H9 (cell line): ENCODE measurements at regions not wholly inside any gene's neighbourhood (a gene's known extent, or its start where the extent isn't known, plus 50 kb on each side); places are given as distances from the start of the nearest gene placed in this dataset.

Experiments
- DNase-seq: peaks from one replicate; pipeline ENCODE4 v3.0.0-alpha.2; 2017
- H2AFZ ChIP-seq: one replicate; pipeline ENCODE4 v1.6.1; 2013; ENCODE audit warnings: mild to moderate bottlenecking, low read length, control low read depth, moderate library complexity
- H2AK5ac ChIP-seq: 2 replicates; pipeline ENCODE4 v1.6.1; 2013; ENCODE audit warnings: low read length, control low read depth, mixed read lengths; ENCODE audit not compliant: insufficient read length
- H2BK120ac ChIP-seq: one replicate; pipeline ENCODE4 v1.6.1; 2013; ENCODE audit warnings: low read depth, mild to moderate bottlenecking, low read length, control low read depth, inconsistent platforms; ENCODE audit not compliant: poor library complexity, severe bottlenecking
- H2BK12ac ChIP-seq: 2 replicates; pipeline ENCODE4 v1.6.1; 2013; ENCODE audit warnings: low read length, control low read depth, mixed read lengths, low read depth; ENCODE audit not compliant: insufficient read length
- H2BK15ac ChIP-seq: 2 replicates; pipeline ENCODE4 v1.6.1; 2013; ENCODE audit warnings: low read depth, low read length, control low read depth
- H2BK20ac ChIP-seq: one replicate; pipeline ENCODE4 v1.6.1; 2013; ENCODE audit warnings: low read depth, mild to moderate bottlenecking, low read length, control low read depth, inconsistent platforms; ENCODE audit not compliant: poor library complexity, severe bottlenecking
- H2BK5ac ChIP-seq: 2 replicates; pipeline ENCODE4 v1.6.1; 2013; ENCODE audit warnings: low read length, control low read depth, mixed read lengths; ENCODE audit not compliant: insufficient read length
- H3K14ac ChIP-seq: 2 replicates; pipeline ENCODE4 v1.6.1; 2013; ENCODE audit warnings: low read length, control low read depth; ENCODE audit not compliant: insufficient read depth
- H3K18ac ChIP-seq: 2 replicates; pipeline ENCODE4 v1.6.1; 2013; ENCODE audit warnings: low read depth, mild to moderate bottlenecking, mixed read lengths, low read length, control low read depth; ENCODE audit not compliant: insufficient read length
- H3K23ac ChIP-seq: 2 replicates; pipeline ENCODE4 v1.6.1; 2013; ENCODE audit warnings: low read length, control low read depth, mixed read lengths, low read depth; ENCODE audit not compliant: insufficient read length
- H3K23me2 ChIP-seq: 2 replicates; pipeline ENCODE4 v1.6.1; 2013; ENCODE audit warnings: low read depth, mild to moderate bottlenecking, mixed read lengths, low read length, control low read depth; ENCODE audit not compliant: insufficient read length, poor library complexity, severe bottlenecking
- H3K27ac ChIP-seq: 2 replicates; pipeline ENCODE4 v1.5.1; 2013; ENCODE audit warnings: low read length, control low read depth, mixed read lengths, low read depth; ENCODE audit not compliant: insufficient read length
- H3K27me3 ChIP-seq: 2 replicates; pipeline ENCODE4 v1.6.1; 2013; ENCODE audit warnings: low read length, control low read depth, inconsistent platforms; ENCODE audit not compliant: insufficient read depth
- H3K4ac ChIP-seq: 2 replicates; pipeline ENCODE4 v1.6.1; 2013; ENCODE audit warnings: low read depth, mild to moderate bottlenecking, control low read depth, inconsistent platforms, low read length, moderate library complexity
- H3K4me1 ChIP-seq: 2 replicates; pipeline ENCODE4 v1.6.1; 2013; ENCODE audit warnings: low read length, control low read depth, inconsistent platforms; ENCODE audit not compliant: insufficient read depth
- H3K4me2 ChIP-seq: 2 replicates; pipeline ENCODE4 v1.6.1; 2013; ENCODE audit warnings: low read length, control low read depth, mixed read lengths; ENCODE audit not compliant: insufficient read length, insufficient read depth
- H3K56ac ChIP-seq: 2 replicates; pipeline ENCODE4 v1.6.1; 2013; ENCODE audit warnings: low read depth, mild to moderate bottlenecking, mixed read lengths, low read length, control low read depth; ENCODE audit not compliant: insufficient read length
- H3K79me1 ChIP-seq: 2 replicates; pipeline ENCODE4 v1.6.1; 2013; ENCODE audit warnings: low read depth, mild to moderate bottlenecking, moderate library complexity, low read length, control low read depth, inconsistent platforms; ENCODE audit not compliant: insufficient read depth, poor library complexity, severe bottlenecking
- H3K79me2 ChIP-seq: 2 replicates; pipeline ENCODE4 v1.6.1; 2013; ENCODE audit warnings: low read length, control low read depth, inconsistent platforms; ENCODE audit not compliant: insufficient read depth
- H3K9ac ChIP-seq: 2 replicates; pipeline ENCODE4 v1.6.1; 2013; ENCODE audit warnings: low read length, control low read depth, mixed read lengths; ENCODE audit not compliant: insufficient read length; ENCODE audit errors: extremely low read depth
- H3K9me3 ChIP-seq: one replicate; pipeline ENCODE4 v1.6.1; 2013; ENCODE audit warnings: low read depth, low read length, inconsistent platforms; ENCODE audit not compliant: control insufficient read depth
- H3T11ph ChIP-seq: one replicate; pipeline ENCODE4 v1.6.1; 2013; ENCODE audit warnings: mild to moderate bottlenecking, low read length, control low read depth, inconsistent platforms
- H4K20me1 ChIP-seq: one replicate; pipeline ENCODE4 v1.6.1; 2013; ENCODE audit not compliant: control insufficient read depth, insufficient read length, insufficient read depth
- H4K5ac ChIP-seq: 2 replicates; pipeline ENCODE4 v1.6.1; 2013; ENCODE audit warnings: low read depth, mild to moderate bottlenecking, mixed read lengths, low read length, control low read depth; ENCODE audit not compliant: insufficient read length
- H4K8ac ChIP-seq: replicated peaks from 2 replicates; pipeline ENCODE4 v1.6.1; 2013; ENCODE audit warnings: low read length, control low read depth, mixed read lengths, low read depth; ENCODE audit not compliant: insufficient read length
- H4K91ac ChIP-seq: 2 replicates; pipeline ENCODE4 v1.6.1; 2013; ENCODE audit warnings: low read depth, mild to moderate bottlenecking, moderate library complexity, mixed read lengths, low read length, control low read depth; ENCODE audit not compliant: insufficient read length
- H3K27ac Mint-ChIP-seq, 3 experiments: 2 replicates in 2 of 3; 3 replicates in 1 of 3; pipeline ENCODE4 v1.8.0; 2020 to 2021; ENCODE audit warnings: mixed read lengths in 3 of 3, mild to moderate bottlenecking in 1 of 3, moderate library complexity in 1 of 3
- H3K27me3 Mint-ChIP-seq: 2 replicates; pipeline ENCODE4 v1.8.0; 2021; ENCODE audit warnings: low read depth, mild to moderate bottlenecking, moderate library complexity, mixed read lengths
- H3K36me3 Mint-ChIP-seq, 3 experiments: 2 replicates in 2 of 3; 3 replicates in 1 of 3; pipeline ENCODE4 v1.8.0; 2020 to 2021; ENCODE audit warnings: low read depth in 3 of 3, mixed read lengths in 3 of 3; ENCODE audit not compliant: insufficient read depth in 1 of 3
- H3K4me1 Mint-ChIP-seq, 2 experiments: 2 replicates each; pipeline ENCODE4 v1.8.0; 2020; ENCODE audit warnings: mixed read lengths in 2 of 2
- H3K4me3 Mint-ChIP-seq, 2 experiments: 2 replicates in 1 of 2; 3 replicates in 1 of 2; pipeline ENCODE4 v1.8.0; 2020 to 2021; ENCODE audit warnings: mild to moderate bottlenecking in 2 of 2, mixed read lengths in 2 of 2, moderate library complexity in 1 of 2
- H3K9me3 Mint-ChIP-seq, 2 experiments: 2 replicates in 1 of 2; 3 replicates in 1 of 2; pipeline ENCODE4 v1.8.0; 2020; ENCODE audit warnings: mild to moderate bottlenecking in 2 of 2, mixed read lengths in 2 of 2, moderate library complexity in 1 of 2
- CTCF ChIP-seq: fragments of 200-600 bp; sonication (generic); conservative IDR thresholded peaks from 3 replicates; pipeline ENCODE4 v1.8.0; 2021; ENCODE audit warnings: antibody characterized with exemption, mild to moderate bottlenecking
- WGBS: extraction: QIAGEN DNeasy Blood & Tissue Kit; methylation state at CpG from one replicate; pipeline ENCODE4 v1.1.7; 2013; ENCODE audit warnings: missing lambda C conversion rate, low lambda C conversion rate, mixed read lengths; ENCODE audit not compliant: insufficient read length; ENCODE audit errors: extremely low coverage; 5-methylcytosine and 5-hydroxymethylcytosine counted together

DNA sequence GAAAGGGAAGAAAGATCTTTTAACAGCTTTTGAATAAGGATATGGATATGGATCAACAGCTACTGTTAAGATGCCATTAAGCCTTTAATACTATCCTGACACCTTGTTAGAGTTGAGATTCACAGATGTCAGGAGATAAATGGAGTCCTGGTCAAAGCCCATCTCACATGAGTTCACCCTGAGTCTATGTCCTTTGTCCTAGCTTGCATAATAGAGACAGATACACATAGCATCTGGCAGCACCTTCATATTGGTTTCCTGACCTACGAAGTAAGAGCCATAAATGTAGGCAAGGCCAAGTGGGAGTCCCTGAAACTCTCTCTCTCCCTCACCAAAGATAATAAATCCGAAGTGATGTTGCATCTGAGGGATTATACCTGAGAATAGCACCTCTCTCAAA is 79.1 kb upstream of the F13A1 start:
- Histone ChIP-seq H4K5ac (no peak overlapping the region), H2BK5ac (no peak overlapping the region), H4K8ac (no peak overlapping the region), H3K4me1 (no peaks in the 10 kb centered on the region), H3K56ac (no peak overlapping the region), H3K27me3 (no peaks in the 10 kb centered on the region), H2AK5ac (no peak overlapping the region), H3T11ph (no peak overlapping the region), H3K9ac (no peak overlapping the region), H2BK12ac (no peak overlapping the region), H3K9me3 (no peaks in the 10 kb centered on the region), H3K4ac (no peak overlapping the region), H2BK15ac (no peak overlapping the region), H3K18ac (no peak overlapping the region), H3K14ac (no peak overlapping the region), H2AFZ (no peak overlapping the region), H3K79me2 (no peaks in the 10 kb centered on the region), H2BK120ac (no peak overlapping the region), H3K79me1 (no peaks in the 10 kb centered on the region), H4K20me1 (no peaks in the 10 kb centered on the region), H3K27ac (no peak overlapping the region), H2BK20ac (no peak overlapping the region), H3K23ac (no peak overlapping the region), H3K23me2 (no peaks in the 10 kb centered on the region), H3K4me2 (no peak overlapping the region), H4K91ac (no peak overlapping the region)
- Mint-ChIP-seq H3K27ac (no peak overlapping the region), H3K4me3 (no peak overlapping the region), H3K9me3 (no peaks in the 10 kb centered on the region), H3K36me3 (no peaks in the 10 kb centered on the region), H3K4me1 (no peaks in the 10 kb centered on the region), H3K27me3 (no peaks in the 10 kb centered on the region; the same call in 1 of the 2 replicates)
- no peak for DNase-seq
- no peak for TF ChIP-seq CTCF
- no CpG with 5 or more reads among the region's 2 CpGs for WGBS
